ENCODE measurements at regions not wholly inside any gene's neighbourhood (a gene's known extent, or its start where the extent isn't known, plus 50 kb on each side); places are given as distances from the start of the nearest gene placed in this dataset.

DNA sequence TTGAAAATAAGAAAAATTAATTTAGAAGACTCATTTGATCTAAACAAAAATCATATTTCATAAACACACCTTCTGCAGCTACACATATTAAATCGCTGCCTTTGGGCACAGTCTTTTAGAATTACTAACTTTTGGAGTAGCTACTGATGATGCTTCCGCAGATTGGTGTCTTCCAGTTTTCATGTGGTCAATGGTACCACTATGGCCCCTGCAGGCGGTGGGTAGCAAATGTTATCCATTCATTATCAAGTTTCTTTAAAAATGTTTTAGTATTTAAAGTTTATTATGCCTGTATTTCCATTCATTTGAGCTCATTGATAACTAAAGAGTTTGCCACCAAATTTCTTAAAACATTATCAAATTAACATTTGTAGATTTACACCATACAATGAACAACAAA lies 122.9 kb upstream of the GRAMD2B start:
- in situ Hi-C loops (cut with HindIII; ENCODE audit: low sequenced_read_pairs): no loop called here
- TF ChIP-seq, protein P1, sequence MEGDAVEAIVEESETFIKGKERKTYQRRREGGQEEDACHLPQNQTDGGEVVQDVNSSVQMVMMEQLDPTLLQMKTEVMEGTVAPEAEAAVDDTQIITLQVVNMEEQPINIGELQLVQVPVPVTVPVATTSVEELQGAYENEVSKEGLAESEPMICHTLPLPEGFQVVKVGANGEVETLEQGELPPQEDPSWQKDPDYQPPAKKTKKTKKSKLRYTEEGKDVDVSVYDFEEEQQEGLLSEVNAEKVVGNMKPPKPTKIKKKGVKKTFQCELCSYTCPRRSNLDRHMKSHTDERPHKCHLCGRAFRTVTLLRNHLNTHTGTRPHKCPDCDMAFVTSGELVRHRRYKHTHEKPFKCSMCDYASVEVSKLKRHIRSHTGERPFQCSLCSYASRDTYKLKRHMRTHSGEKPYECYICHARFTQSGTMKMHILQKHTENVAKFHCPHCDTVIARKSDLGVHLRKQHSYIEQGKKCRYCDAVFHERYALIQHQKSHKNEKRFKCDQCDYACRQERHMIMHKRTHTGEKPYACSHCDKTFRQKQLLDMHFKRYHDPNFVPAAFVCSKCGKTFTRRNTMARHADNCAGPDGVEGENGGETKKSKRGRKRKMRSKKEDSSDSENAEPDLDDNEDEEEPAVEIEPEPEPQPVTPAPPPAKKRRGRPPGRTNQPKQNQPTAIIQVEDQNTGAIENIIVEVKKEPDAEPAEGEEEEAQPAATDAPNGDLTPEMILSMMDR (IDR thresholded peaks at IDR 0.05; ENCODE audit: low read depth, low read length, missing control alignments): peak; percentile 6

DNA sequence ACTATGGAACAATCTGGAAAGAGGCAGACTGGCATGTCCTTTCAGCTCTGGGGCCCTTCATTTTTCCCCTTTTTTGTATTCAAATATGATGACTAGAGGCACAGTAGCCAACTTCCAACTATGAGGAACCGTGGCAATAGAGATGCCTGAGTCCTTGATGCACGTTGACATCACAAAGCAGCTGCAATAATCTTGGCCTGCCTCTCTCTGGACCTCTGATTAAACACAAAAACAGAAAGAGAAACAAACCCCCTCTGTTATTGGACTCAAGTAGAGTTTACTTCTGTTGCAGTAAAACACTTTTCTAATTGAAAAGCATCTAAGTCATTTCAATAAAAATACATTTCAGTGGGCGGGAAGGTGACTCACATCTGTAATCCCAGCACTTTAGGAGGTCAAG lies 122.2 kb upstream of the GRAMD2B start:
- in situ Hi-C loops (cut with HindIII; ENCODE audit: low sequenced_read_pairs): no loop called here

More for the DNA sequence above, 122.9 kb upstream of the GRAMD2B start:
- H3K4me3 ChIP-seq (ENCODE audit: low read depth, low read length): no peak overlapping the region
- DNase-seq (ENCODE audit: low read depth): no peak

DNA sequence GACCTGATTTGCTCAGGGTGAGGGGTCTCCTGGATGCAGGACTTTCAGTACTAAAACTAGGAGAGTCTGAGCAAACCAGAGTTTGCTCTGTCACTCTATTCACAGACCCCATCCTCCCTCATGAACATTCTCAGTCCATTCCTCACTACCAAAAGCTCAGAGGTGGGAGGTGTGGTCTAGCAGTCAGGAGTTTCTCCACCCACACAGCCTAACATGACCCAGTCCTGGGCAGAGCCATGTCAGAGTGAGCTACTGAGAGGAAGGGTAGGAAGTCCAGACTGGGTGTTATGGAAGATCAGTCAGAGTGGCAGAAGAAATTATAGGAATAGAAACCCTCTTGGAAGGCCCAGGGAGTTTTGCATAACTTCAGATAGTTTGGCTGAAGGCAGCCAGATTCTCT lies 113.3 kb upstream of the GRAMD2B start:
- TF ChIP-seq, protein P1 (IDR thresholded peaks at IDR 0.05; ENCODE audit: low read depth, low read length, missing control alignments): no peak
- no peak overlapping the region for H3K4me3 ChIP-seq (ENCODE audit: low read depth, low read length)
- in situ Hi-C loops (cut with HindIII; ENCODE audit: low sequenced_read_pairs): no loop called here
- DNase-seq (ENCODE audit: low read depth): no peak

More for the DNA sequence above, 122.2 kb upstream of the GRAMD2B start:
- DNase-seq (ENCODE audit: low read depth): no peak
- TF ChIP-seq, protein P1 (IDR thresholded peaks at IDR 0.05; ENCODE audit: low read depth, low read length, missing control alignments): no peak
- no peak overlapping the region for H3K4me3 ChIP-seq (ENCODE audit: low read depth, low read length)

DNA sequence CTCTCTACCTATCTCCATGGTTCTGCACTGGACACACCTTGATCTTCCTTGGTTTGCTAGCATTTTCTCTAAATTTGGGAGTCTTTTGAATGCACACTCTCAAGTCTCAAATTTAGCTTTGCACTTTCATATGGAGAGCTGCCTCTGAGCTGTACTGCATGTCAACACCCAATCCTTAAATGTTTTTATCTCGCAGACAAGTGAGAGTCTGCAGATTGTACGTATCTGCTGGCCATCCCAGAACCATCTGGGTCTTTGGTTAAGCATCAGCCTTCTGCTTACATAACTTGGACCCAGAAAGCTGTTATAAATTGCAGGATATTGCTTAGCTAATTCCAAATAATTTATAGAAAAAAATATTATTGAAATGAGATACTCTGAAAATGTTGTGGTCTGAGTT lies 111.4 kb upstream of the GRAMD2B start:
- H3K4me3 ChIP-seq (ENCODE audit: low read depth, low read length): no peak overlapping the region
- no peak for DNase-seq (ENCODE audit: low read depth)
- TF ChIP-seq, protein P1 (IDR thresholded peaks at IDR 0.05; ENCODE audit: low read depth, low read length, missing control alignments): no peak
- in situ Hi-C loops (cut with HindIII; ENCODE audit: low sequenced_read_pairs): no loop called here

DNA sequence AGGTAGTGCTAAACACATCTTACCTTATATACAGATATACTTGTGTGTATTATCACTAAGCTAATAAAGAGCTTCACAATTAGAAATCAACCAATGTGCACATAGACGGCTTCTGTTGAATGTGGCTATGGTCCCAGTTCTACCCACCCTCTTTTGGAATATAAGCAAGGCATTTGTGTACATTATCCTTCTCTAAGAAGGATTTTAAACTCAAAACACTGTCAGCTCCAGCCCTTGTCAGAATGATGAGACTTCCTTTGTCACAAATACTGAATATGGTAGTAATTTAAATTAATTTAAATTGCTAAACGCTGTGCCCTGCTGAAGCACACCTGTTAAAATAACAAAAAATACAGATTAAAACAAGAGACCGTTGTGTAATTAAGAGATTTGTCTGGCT lies 107.9 kb upstream of the GRAMD2B start:
- in situ Hi-C loops (cut with HindIII; ENCODE audit: low sequenced_read_pairs): no loop called here
- TF ChIP-seq, protein P1 (IDR thresholded peaks at IDR 0.05; ENCODE audit: low read depth, low read length, missing control alignments): no peak
- no peak for DNase-seq (ENCODE audit: low read depth)
- H3K4me3 ChIP-seq (ENCODE audit: low read depth, low read length): no peak overlapping the region

DNA sequence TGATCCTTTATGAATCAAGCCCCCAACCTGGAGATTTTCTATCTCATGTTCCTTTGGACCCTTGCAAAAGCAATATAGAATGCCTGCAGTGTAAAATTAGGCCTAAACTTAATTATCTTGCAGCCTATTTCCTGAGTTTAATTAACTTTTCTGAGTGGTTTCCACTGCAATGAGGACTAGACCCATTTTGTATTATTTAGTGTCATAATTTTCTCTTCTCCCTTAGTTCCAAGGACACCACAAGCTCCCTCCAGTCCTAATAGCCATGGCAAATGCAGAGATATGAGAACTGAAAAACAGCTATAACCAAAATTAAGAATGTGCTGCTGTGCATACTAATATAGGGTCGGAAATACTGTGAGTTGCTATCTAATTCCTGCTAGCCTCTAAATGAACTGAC lies 90.9 kb upstream of the GRAMD2B start:
- no peak overlapping the region for H3K4me3 ChIP-seq (ENCODE audit: low read depth, low read length)
- DNase-seq (ENCODE audit: low read depth): no peak
- in situ Hi-C loops (cut with HindIII; ENCODE audit: low sequenced_read_pairs): no loop called here
- TF ChIP-seq, protein P1 (IDR thresholded peaks at IDR 0.05; ENCODE audit: low read depth, low read length, missing control alignments): no peak

DNA sequence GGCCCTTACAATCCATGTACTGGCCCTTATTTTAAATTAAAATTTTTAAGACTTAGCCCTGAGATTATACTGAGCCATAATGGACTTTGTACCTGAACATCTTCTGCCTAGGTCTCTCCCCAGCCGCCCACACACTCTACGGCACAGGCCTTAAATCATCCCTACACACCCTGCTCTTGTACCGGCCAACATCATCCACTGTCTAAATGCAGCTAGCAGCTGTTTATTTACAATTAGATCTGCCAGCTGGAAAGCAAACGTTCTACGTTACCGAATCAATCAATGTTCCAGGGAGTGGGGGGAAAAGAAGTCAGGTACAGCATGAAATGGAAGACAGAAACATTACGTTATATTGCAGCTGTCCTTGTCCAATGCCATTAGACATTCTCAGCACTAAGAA lies 88.4 kb upstream of the GRAMD2B start:
- in situ Hi-C loops (cut with HindIII; ENCODE audit: low sequenced_read_pairs): no loop called here
- no peak for DNase-seq (ENCODE audit: low read depth)
- H3K4me3 ChIP-seq (ENCODE audit: low read depth, low read length): no peak overlapping the region
- TF ChIP-seq, protein P1 (IDR thresholded peaks at IDR 0.05; ENCODE audit: low read depth, low read length, missing control alignments): no peak
